SKM-1 (cell line): ENCODE measurements at regions not wholly inside any gene's neighbourhood (a gene's known extent, or its start where the extent isn't known, plus 50 kb on each side); places are given as distances from the start of the nearest gene placed in this dataset.

Source experiments
- DNase-seq: peaks from one replicate; lab custom pipeline; 2025; ENCODE audit not compliant: unreplicated experiment; lab: John Stamatoyannopoulos, UW

GRCh38 chr5:97542469-97542868, 359.4 kb upstream of the RIOK2 start:
- DNase-seq, result no peak

DNA sequence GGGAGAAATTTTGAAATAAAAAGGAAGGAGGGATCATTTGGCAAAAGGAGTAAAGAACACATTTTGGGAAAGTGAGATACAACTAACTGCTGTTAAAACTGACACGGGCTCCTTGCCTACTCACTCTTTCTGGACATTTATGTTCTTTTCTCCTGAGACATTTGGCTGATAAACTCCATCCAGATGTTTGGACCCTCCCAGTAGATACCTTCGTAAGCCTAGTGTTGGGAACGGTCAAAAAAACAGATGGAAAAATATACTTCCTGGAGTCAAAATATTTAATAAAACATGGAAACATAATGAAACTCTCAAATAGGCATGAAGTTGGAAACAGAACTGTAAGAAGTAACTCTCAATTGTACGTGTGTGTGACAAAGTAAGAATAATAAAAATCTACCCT, 360.1 kb upstream of the RIOK2 start:
- no peak for DNase-seq

- DNase-seq, result no peak
Observed at GRCh38 chr5:97544240-97544639, 361.2 kb upstream of the RIOK2 start.

DNA sequence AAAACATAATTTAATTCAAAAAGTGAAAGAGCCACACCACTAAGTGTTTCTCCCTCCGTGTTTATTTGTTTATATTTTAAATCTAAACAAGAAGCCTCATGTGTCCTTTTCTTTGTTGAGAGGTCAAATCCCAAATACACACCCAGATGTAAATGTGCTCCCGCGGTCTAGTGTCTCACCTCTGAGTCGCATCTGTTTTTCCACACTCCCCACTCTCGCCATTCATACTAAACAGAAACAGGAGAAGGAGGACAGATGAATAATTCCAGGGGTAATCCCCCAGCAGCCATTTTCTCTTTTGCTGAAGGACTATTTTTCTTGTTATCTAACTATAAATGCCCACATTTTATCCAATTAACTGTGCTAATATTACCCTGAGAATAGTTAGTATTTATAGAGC, 361.6 kb upstream of the RIOK2 start:
- no peak for DNase-seq

DNA sequence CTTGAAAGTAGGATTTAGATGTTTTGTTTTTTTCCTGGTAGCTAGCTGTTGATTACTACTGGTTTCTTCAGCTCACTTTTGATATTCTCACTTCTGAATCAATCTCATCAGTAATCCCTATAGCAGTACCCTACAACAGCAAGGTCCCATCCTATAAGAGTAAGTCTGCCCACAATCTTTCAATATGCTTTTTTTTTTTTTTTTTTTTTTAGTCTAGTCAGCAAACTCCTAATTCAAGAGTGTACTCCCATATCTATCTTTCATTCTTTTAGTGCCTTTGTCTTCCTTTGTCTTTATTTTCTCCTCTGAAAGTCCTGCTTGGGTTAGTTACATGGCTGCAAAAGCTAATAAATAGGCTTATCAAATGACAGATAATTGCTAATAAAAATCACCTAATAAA, 362.4 kb upstream of the RIOK2 start:
- no peak for DNase-seq

DNA sequence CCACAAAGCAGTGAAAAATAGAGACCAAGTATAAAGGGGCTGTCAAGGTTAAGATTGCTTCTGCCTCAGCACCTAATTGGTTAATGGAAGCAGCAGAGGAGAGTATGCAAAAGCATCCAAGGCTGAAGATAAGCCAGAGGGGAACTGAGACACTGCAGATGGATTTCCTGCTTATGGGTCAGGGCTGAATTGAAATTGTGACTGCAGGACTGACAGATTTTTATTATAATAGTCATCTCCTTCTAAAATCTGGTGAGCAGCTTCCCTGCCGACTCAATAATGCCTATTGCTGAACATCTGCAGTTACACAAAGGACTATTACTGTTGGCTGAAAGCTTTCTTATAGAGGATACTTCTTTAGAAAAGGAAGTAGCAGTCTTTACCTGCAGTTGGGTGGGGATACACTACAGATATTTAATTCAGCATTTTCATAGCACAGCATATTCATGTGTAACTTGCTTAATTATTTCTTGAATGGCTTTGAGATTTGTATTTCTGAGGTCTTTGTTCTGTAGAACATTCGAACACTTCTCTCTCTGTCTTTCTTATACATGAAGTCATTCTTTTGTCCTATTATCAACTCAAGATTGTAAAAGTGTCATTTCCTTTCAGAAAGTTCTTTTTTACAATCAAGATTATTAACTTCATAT, 363.0 kb upstream of the RIOK2 start:
- DNase-seq, result no peak

- DNase-seq, result no peak
Observed at GRCh38 chr5:97547430-97547829, 364.4 kb upstream of the RIOK2 start.

DNA sequence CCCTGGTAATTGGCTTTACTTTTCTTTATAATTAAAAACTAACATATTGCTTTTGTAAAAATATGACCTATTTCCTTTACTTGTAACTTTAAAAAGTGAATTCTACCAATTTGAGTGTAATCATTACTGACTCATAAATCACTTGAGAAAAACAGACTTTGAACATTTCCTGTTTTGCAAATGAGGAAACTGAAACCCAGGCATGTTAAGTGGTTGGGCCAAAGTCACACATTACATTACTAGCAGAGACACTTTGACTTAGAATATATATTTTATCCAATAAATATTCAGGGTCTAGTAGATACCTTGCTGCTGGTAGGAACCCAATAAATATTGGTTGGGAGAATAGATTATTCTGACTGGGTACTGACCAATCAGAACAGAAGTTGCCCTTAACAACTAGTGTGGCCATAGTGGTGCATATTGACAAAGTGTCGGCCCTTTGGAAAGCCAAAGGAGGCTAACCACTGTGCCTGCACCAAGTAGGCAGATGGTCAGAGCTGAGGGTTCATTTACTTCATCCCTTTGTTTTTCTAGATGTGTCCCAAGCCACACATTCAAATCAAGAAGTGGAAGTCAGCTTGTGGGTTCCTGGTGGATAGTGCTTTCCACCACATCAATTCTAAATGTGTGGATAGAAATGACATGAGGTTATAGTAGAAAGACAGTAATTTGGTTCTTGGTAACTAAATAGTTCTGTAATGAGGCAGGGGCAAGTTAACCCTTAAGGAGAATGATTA, 365.1 kb upstream of the RIOK2 start:
- DNase-seq, result peak; percentile 5

DNA sequence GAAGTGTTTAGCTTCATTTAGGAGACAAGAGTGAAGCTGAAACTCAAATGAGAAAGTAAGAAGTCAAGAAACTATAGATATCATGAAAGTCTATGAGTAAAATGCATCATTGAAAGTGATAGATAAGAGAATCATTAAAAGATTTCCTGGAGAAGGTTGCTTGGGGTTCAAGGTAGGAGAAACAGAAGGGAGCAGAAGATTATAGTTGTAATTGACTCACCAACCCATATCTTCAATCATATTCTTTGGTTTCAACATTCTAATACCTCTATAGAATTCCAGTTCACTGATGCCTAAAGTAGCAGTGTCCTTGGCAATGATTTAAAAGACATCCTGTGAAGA, 365.7 kb upstream of the RIOK2 start:
- no peak for DNase-seq

- no peak for DNase-seq
Observed at GRCh38 chr5:97549496-97549895, 366.4 kb upstream of the RIOK2 start.

- no peak for DNase-seq
Observed at GRCh38 chr5:97550164-97550563, 367.1 kb upstream of the RIOK2 start.

DNA sequence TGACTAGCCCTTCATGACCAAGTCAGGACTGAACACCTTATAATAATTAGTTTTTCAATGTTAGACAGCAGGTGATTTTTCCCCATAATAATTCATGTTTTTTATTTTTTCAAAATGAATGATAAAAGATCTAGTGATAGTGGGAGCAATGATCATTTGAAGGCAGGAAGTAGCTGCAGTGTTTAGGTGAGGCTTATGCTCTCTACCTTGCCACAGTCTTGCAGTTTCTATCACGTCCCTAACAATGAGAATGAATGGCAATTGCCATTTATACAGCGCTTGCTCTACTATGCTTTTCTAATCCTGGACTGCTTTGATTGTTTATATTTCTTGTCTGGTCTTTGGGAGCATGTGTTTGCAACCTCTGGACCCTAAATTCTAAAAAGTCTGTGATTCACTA, 367.8 kb upstream of the RIOK2 start:
- DNase-seq, result no peak

- no peak for DNase-seq
Observed at GRCh38 chr5:97553604-97554452, 370.8 kb upstream of the RIOK2 start.

DNA sequence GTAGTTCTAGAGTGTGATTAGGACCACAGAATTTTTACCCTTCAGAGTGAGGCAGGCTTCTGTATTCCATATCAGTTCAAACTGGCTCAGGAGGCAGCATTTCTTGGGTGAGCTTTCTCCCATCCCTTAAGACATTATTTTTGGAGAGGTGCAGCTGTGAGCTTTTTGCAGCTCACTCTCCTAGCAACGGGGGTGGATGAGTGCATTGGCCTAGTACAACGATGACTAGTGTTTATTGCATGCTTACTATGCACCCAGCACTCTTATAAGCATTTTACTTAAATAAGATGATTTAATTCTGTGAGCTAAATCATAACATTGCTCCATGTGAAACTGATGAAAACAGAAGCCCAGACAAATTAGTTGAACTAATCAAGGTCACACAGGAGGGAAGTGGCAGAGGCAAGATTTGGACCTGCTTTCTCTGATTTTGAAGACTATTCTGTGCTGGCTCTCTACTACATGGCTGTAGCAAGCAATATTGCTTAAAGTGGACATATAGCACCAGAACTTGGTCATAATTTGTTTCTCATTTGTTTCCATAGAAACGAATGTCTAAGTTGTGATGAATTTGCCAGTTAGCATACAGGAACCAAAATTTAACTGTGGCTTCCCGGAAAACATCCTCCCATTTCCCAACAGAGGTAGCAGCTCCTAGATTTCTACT, 372.1 kb upstream of the RIOK2 start:
- no peak for DNase-seq

GRCh38 chr5:97555644-97555981, 372.6 kb upstream of the RIOK2 start:
- DNase-seq, result no peak

- DNase-seq, result no peak
Observed at GRCh38 chr5:97559827-97560598, 377.0 kb upstream of the RIOK2 start.

- DNase-seq, result no peak
Observed at GRCh38 chr5:97560599-97560993, 377.5 kb upstream of the RIOK2 start.

- DNase-seq, result no peak
Observed at GRCh38 chr5:97563050-97563657, 380.1 kb upstream of the RIOK2 start.

GRCh38 chr5:97568382-97568781, 385.3 kb upstream of the RIOK2 start:
- DNase-seq, result no peak

DNA sequence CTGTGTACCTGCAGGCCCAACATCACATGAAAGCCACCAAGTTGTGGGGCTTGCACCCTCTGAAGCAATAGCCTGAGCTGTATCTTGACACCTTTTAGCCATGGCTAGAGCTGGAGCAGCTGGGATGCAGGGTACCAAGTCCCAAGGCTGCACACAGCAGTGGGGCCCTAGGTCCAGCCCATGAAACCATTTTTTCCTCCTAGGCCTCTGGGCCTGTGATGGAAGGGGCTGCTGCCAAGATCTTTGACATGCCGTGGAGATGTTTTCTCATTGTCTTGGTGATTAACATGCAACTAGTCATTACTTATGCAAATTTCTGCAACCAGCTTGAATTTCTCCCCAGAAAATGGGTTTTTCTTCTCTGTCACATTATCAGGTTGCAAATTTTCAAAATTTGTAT, 387.2 kb upstream of the RIOK2 start:
- DNase-seq, result no peak

GRCh38 chr5:97575322-97575721, 392.3 kb upstream of the RIOK2 start:
- no peak for DNase-seq
